PC-3 (cell line): ENCODE measurements at regions not wholly inside any gene's neighbourhood (a gene's known extent, or its start where the extent isn't known, plus 50 kb on each side); places are given as distances from the start of the nearest gene placed in this dataset.

Experiments used
- ATAC-seq: fragments of 200-7000 bp; cut with Tn5 transposase; 2 replicates; pipeline ENCODE4 v1.9.1; 2020; ENCODE audit warnings: mild to moderate bottlenecking, moderate library complexity
- BruUV-seq: library from RNA; stranded (reverse); fragments of 400-500 nt; replicated peaks from 2 replicates; lab custom pipeline; 2021; lab: Mats Ljungman, UMichigan
- CTCF ChIA-PET: fragments of 300-600 bp; sonication (Branson Sonifier 250); formaldehyde crosslinking; loops from one replicate; lab custom pipeline; 2022; ENCODE audit warnings: antibody characterized with exemption; lab: Charles Lee
- POLR2A ChIA-PET: fragments of 300-600 bp; sonication (Branson Sonifier 250); formaldehyde crosslinking; loops from one replicate; lab custom pipeline; 2022; ENCODE audit warnings: antibody characterized with exemption; ENCODE audit not compliant: unreplicated experiment; lab: Charles Lee
- DNase-seq: peaks from one replicate; pipeline ENCODE4 v3.0.0-alpha.2; 2015
- H2AFZ ChIP-seq: fragments of 300-600 bp; sonication (generic); 2 replicates; pipeline ENCODE4 v1.6.0; 2016; ENCODE audit warnings: antibody characterized with exemption, low read length
- H3F3A ChIP-seq: fragments of 300-600 bp; sonication (generic); one replicate; pipeline ENCODE4 v1.6.0; 2017; ENCODE audit warnings: antibody characterized with exemption, low read length, control low read depth, mild to moderate bottlenecking; ENCODE audit not compliant: unreplicated experiment
- H3K27ac ChIP-seq: fragments of 300-600 bp; sonication (generic); 2 replicates; pipeline ENCODE4 v1.5.1; 2016; ENCODE audit warnings: mild to moderate bottlenecking, low read length
- H3K27me3 ChIP-seq: fragments of 300-600 bp; sonication (generic); 2 replicates; pipeline ENCODE4 v1.6.1; 2016; ENCODE audit warnings: low read length, mixed read lengths
- H3K36me3 ChIP-seq: fragments of 300-600 bp; sonication (generic); 2 replicates; pipeline ENCODE4 v1.6.1; 2016; ENCODE audit warnings: low read depth, mixed run types, low read length, mixed read lengths
- H3K4me1 ChIP-seq: fragments of 300-600 bp; sonication (generic); 2 replicates; pipeline ENCODE4 v1.5.1; 2016; ENCODE audit warnings: low read length; ENCODE audit not compliant: insufficient read depth
- H3K4me2 ChIP-seq: fragments of 300-600 bp; sonication (generic); 2 replicates; pipeline ENCODE4 v1.6.0; 2016; ENCODE audit warnings: low read length
- H3K4me3 ChIP-seq: fragments of 300-600 bp; sonication (generic); 2 replicates; pipeline ENCODE4 v1.5.1; 2016; ENCODE audit warnings: mild to moderate bottlenecking, low read length, mixed read lengths
- H3K79me2 ChIP-seq: fragments of 300-600 bp; sonication (generic); 2 replicates; pipeline ENCODE4 v1.6.1; 2017; ENCODE audit warnings: low read length, mixed read lengths
- H3K9ac ChIP-seq: fragments of 300-600 bp; sonication (generic); 2 replicates; pipeline ENCODE4 v1.6.0; 2016; ENCODE audit warnings: mild to moderate bottlenecking, low read length
- H3K9me2 ChIP-seq: fragments of 300-600 bp; sonication (generic); replicated peaks from 2 replicates; pipeline ENCODE4 v1.6.1; 2016; ENCODE audit warnings: mixed run types, low read length, mixed read lengths
- H3K9me3 ChIP-seq: fragments of 300-600 bp; sonication (generic); 2 replicates; pipeline ENCODE4 v1.6.1; 2016; ENCODE audit warnings: low read length, mixed read lengths
- H4K20me1 ChIP-seq: fragments of 300-600 bp; sonication (generic); 2 replicates; pipeline ENCODE4 v1.6.1; 2016; ENCODE audit warnings: low read length, mixed read lengths
- EZH2 ChIP-seq: fragments of 300-600 bp; sonication (generic); IDR thresholded peaks from one replicate; pipeline ENCODE4 v1.6.1; 2017; ENCODE audit warnings: antibody characterized with exemption, mild to moderate bottlenecking, low read length; ENCODE audit not compliant: unreplicated experiment
- EZH2phosphoT487 ChIP-seq: fragments of 300-600 bp; sonication (generic); IDR thresholded peaks from 2 replicates; pipeline ENCODE4 v1.6.1; 2018; ENCODE audit warnings: mild to moderate bottlenecking, antibody characterized with exemption, low read length, borderline replicate concordance
- intact Hi-C: fragments of 100-400 bp; cut with micrococcal nuclease; formaldehyde crosslinking; loops from 2 replicates; pipeline ENCODE4 v1.9.0; 2023
- TF ChIP-seq, protein P1 (sequence below): fragments of 300-600 bp; sonication (generic); conservative IDR thresholded peaks from 2 replicates; pipeline ENCODE4 v1.5.1; 2017; ENCODE audit warnings: antibody characterized with exemption, low read depth, mild to moderate bottlenecking, low read length

DNA sequence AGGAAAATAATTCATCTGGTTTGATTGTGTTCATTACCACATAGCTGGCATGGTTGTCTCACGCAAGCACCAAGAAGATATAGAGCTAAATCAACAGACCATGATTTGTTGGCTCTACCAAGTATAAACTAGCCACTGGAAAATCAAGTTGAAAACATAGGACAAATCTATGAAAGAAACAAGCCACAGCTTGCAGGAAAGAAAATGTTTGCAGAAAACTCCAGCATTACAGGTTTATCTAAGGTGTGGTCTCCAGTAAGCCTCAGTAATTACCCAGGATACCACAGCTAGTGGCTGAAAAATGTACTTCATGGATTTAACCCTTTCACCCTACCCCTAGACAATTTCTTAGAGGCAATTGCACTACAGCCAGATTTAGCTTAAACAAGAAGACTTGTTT is 340.6 kb downstream of the SOX2 start:
- ATAC-seq (no peak), DNase-seq (no peak)
- H3K79me2 ChIP-seq: no peaks in the 10 kb centered on the region
- H3K4me3 ChIP-seq: no peak overlapping the region
- H3K27me3 ChIP-seq: peaks cover 31% of the 10 kb centered on the region
- no peaks in the 10 kb centered on the region for H3K4me1 ChIP-seq
- H3K27ac ChIP-seq: no peak overlapping the region
- no TSS peak for BruUV-seq
- no peaks in the 10 kb centered on the region for H3K36me3 ChIP-seq
- ChIA-PET CTCF (no interaction called here), POLR2A (no interaction called here)
- H3K4me2 ChIP-seq: no peak overlapping the region
- H4K20me1 ChIP-seq: no peaks in the 10 kb centered on the region
- TF ChIP-seq EZH2phosphoT487 (no peak), EZH2 (no peak)
- TF ChIP-seq, protein P1, sequence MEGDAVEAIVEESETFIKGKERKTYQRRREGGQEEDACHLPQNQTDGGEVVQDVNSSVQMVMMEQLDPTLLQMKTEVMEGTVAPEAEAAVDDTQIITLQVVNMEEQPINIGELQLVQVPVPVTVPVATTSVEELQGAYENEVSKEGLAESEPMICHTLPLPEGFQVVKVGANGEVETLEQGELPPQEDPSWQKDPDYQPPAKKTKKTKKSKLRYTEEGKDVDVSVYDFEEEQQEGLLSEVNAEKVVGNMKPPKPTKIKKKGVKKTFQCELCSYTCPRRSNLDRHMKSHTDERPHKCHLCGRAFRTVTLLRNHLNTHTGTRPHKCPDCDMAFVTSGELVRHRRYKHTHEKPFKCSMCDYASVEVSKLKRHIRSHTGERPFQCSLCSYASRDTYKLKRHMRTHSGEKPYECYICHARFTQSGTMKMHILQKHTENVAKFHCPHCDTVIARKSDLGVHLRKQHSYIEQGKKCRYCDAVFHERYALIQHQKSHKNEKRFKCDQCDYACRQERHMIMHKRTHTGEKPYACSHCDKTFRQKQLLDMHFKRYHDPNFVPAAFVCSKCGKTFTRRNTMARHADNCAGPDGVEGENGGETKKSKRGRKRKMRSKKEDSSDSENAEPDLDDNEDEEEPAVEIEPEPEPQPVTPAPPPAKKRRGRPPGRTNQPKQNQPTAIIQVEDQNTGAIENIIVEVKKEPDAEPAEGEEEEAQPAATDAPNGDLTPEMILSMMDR: no peak
- H3K9me2 ChIP-seq: no peaks in the 10 kb centered on the region
- H3K9me3 ChIP-seq: no peaks in the 10 kb centered on the region
- H3K9ac ChIP-seq: no peak overlapping the region
- H2AFZ ChIP-seq: no peak overlapping the region
- intact Hi-C loops: no loop called here
- no peaks in the 10 kb centered on the region for H3F3A ChIP-seq

DNA sequence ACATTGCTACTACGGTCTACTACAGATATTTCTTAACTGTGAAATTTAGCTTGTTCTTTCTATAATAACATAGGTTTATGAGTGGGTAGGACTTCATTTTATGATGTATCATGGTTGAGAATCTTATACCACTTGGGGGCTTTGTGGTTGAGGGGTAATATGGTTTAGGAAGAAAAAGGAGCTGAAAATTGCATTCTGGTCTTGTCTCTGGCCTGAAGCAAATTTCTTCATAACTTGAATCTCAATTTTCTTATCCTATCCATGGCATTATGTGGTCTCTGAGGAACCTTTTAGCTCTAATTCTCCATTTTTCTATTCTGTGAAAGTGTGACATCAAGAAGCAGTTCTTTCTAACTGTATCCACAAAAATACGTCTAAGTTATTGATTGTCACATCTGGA is 341.0 kb downstream of the SOX2 start:
- H3F3A ChIP-seq: no peaks in the 10 kb centered on the region
- H3K9ac ChIP-seq: no peak overlapping the region
- intact Hi-C loops: no loop called here
- no peaks in the 10 kb centered on the region for H3K4me1 ChIP-seq
- no peak for DNase-seq
- H3K36me3 ChIP-seq: no peaks in the 10 kb centered on the region
- no TSS peak for BruUV-seq
- H3K27ac ChIP-seq: no peak overlapping the region
- ChIA-PET CTCF (no interaction called here), POLR2A (no interaction called here)
- no peak overlapping the region for H3K4me3 ChIP-seq
- TF ChIP-seq, protein P1: no peak
- TF ChIP-seq EZH2 (no peak), EZH2phosphoT487 (no peak)
- H3K9me2 ChIP-seq: no peaks in the 10 kb centered on the region
- no peaks in the 10 kb centered on the region for H3K9me3 ChIP-seq
- no peak overlapping the region for H3K4me2 ChIP-seq
- H2AFZ ChIP-seq: no peak overlapping the region
- ATAC-seq: no peak
- H4K20me1 ChIP-seq: no peaks in the 10 kb centered on the region
- H3K79me2 ChIP-seq: no peaks in the 10 kb centered on the region
- peaks cover 31% of the 10 kb centered on the region for H3K27me3 ChIP-seq

DNA sequence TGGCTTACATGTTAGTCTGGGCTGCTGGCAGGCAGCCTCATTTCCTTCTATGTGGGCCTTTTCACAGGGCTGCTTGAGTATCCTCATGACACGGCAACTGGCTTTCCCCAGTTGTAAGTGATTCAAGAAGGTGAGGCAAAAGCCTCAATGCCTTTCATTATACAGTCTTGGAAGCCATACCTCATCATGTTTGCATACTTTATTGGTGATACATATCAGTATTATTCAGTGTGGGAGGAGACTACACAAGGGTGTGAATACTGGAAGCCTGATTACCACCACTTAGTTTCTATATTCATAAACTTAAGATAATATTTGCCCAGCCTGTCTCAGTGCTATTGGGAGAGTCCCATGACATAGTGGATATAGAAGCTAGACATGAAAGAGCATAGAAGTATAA is 346.8 kb downstream of the SOX2 start:
- BruUV-seq: no TSS peak
- H3K79me2 ChIP-seq: no peaks in the 10 kb centered on the region
- DNase-seq (no peak), ATAC-seq (no peak)
- intact Hi-C loops: no loop called here
- H3K27ac ChIP-seq: no peak overlapping the region
- no peaks in the 10 kb centered on the region for H3K9me3 ChIP-seq
- ChIA-PET POLR2A (no interaction called here), CTCF (no interaction called here)
- no peaks in the 10 kb centered on the region for H3K9me2 ChIP-seq
- no peak overlapping the region for H3K9ac ChIP-seq
- peaks cover 71% of the 10 kb centered on the region for H3K27me3 ChIP-seq
- no peak overlapping the region for H3K4me2 ChIP-seq
- H3F3A ChIP-seq: no peaks in the 10 kb centered on the region
- no peaks in the 10 kb centered on the region for H3K36me3 ChIP-seq
- TF ChIP-seq EZH2: no peak
- no peak for TF ChIP-seq EZH2phosphoT487
- TF ChIP-seq, protein P1: no peak
- H3K4me3 ChIP-seq: no peak overlapping the region
- H3K4me1 ChIP-seq: no peaks in the 10 kb centered on the region
- H4K20me1 ChIP-seq: no peaks in the 10 kb centered on the region
- H2AFZ ChIP-seq: no peak overlapping the region
